Fibroblast of the aortic adventitia (primary cell): ENCODE measurements at regions not wholly inside any gene's neighbourhood (a gene's known extent, or its start where the extent isn't known, plus 50 kb on each side); places are given as distances from the start of the nearest gene placed in this dataset.
"Not testable (repeated sequence)": the region's sequence is repeated elsewhere in the genome, so short reads cannot be mapped to it uniquely, and the experiment has no call there.

Experiments
- DNase-seq: peaks from one replicate; pipeline ENCODE4 v3.0.0-alpha.2; 2010; ENCODE audit warnings: low read depth
- H3K4me3 ChIP-seq: 2 replicates; pipeline ENCODE4 v1.5.1; 2011; ENCODE audit warnings: low read depth, mild to moderate bottlenecking, control low read depth, low read length, moderate library complexity
- TF ChIP-seq, protein P1 (sequence below): IDR thresholded peaks from 2 replicates; pipeline ENCODE4 v1.5.1; 2011; ENCODE audit warnings: mild to moderate bottlenecking, low read length, control low read depth, inconsistent platforms; ENCODE audit not compliant: insufficient read depth

GRCh38 chr19:28074773-28075172 is 1138.2 kb downstream of the UQCRFS1 start:
- TF ChIP-seq, protein P1, sequence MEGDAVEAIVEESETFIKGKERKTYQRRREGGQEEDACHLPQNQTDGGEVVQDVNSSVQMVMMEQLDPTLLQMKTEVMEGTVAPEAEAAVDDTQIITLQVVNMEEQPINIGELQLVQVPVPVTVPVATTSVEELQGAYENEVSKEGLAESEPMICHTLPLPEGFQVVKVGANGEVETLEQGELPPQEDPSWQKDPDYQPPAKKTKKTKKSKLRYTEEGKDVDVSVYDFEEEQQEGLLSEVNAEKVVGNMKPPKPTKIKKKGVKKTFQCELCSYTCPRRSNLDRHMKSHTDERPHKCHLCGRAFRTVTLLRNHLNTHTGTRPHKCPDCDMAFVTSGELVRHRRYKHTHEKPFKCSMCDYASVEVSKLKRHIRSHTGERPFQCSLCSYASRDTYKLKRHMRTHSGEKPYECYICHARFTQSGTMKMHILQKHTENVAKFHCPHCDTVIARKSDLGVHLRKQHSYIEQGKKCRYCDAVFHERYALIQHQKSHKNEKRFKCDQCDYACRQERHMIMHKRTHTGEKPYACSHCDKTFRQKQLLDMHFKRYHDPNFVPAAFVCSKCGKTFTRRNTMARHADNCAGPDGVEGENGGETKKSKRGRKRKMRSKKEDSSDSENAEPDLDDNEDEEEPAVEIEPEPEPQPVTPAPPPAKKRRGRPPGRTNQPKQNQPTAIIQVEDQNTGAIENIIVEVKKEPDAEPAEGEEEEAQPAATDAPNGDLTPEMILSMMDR, result no peak
- DNase-seq, result no peak
- no peak overlapping the region for H3K4me3 ChIP-seq

- TF ChIP-seq, protein P1, result no peak
- no peak overlapping the region for H3K4me3 ChIP-seq
- DNase-seq, result no peak
These were observed 1145.1 kb downstream of the UQCRFS1 start for GRCh38 chr19:28067882-28068281.

DNA sequence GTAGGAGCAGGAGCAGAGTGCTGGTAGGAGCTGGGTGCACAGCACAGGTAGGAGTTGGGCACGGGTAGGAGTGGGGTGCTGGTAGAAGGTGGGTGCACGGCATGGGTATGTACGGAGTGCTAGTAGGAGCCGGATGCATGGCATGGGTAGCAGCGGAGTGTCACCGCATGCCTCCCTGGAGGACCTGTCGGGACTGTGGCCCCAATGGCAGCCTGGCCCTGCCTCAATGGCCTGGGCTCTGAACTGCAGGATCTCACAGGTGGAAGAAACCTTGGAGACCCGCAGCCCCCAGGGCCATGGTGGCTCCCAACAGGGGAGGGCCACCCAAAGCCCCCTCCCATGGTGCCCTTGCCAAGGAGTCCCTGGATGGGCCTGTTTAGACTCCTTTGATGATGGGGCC is 1146.0 kb downstream of the UQCRFS1 start:
- DNase-seq, result no peak
- TF ChIP-seq, protein P1, result no peak
- H3K4me3 ChIP-seq, result no peak overlapping the region

DNA sequence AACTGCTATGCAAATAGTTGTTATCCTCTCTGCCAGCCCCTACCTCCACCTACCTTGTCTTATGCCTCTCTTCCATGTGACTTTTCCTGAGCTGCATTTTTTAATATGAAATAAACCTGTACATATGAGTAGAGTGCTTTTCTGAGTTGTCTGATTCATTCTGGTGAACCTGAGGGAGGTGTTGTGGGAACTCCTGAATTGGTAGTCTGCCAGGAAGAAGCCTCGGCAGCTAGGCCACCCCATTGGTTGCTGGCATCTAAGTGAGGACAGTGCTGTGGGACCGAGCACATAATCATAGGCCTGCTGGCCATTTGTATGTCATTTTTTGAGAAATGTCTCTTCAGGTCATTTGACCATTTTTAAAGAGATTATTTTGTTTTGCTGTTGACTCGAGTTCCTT is 1146.8 kb downstream of the UQCRFS1 start:
- TF ChIP-seq, protein P1, result no peak
- H3K4me3 ChIP-seq, result no peak overlapping the region
- DNase-seq, result no peak

DNA sequence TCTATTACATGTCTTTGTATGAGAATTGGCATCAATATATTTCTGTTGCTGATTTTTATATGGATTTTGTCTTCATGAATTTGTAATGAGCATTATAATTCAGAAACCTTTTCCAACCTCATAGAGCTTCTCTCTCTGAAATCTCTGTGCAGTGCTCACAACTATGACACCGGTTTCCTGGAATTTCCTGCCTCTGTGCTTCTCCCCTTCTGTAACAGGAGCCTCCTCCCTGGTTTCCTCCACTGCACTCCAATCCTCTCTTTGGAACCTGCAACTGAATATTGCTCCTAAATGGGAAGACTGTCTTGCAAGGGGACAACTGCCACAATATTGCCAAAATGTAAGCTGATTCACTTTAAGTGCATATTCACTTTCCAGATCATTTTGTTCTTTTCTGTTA is 1147.9 kb downstream of the UQCRFS1 start:
- H3K4me3 ChIP-seq, result no peak overlapping the region
- DNase-seq, result no peak
- TF ChIP-seq, protein P1, result no peak

DNA sequence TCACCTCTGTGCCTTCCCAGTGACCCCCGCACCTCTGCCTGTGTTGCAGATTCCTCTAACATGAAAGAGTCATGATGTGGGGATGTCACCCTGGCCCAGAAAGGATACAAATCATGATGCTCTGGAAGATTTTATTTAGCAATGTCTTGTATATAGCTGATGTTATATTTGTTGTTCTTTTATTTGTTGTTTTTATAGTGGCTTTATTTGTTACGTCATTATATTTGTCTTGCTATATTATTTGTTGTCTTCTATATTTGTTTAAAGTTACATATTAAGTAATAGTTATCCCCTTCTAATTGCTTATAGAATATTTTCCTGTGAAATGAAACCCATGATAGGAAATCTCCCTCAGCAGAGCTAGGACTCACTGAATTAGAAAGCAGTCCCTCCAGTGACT is 1149.2 kb downstream of the UQCRFS1 start:
- TF ChIP-seq, protein P1, result no peak
- H3K4me3 ChIP-seq, result no peak overlapping the region

DNA sequence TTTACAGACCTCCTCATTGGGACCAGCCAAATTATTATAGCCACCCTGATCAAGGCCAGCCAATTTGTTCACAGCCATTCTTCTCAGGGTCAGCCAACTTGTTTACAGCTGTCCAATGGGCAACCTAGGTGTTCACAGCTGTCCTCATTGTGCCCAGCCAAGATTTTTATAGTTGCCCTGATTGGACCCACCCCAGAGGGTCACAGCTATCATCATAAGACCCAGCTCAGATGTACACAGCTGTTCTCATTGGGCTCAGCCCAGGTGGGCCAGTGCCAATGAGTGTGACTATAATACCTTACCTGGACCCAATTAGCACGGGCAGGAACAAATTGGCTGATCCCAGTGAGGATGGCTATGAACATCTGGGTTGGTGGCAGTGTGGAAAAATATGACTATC is 1151.8 kb downstream of the UQCRFS1 start:
- DNase-seq, result no peak
- no peak overlapping the region for H3K4me3 ChIP-seq
- TF ChIP-seq, protein P1, result no peak

More for the DNA sequence above, 1149.2 kb downstream of the UQCRFS1 start:
- no peak for DNase-seq

- H3K4me3 ChIP-seq, DNase-seq: not testable (repeated sequence)
These were observed 1155.9 kb downstream of the UQCRFS1 start for GRCh38 chr19:28057026-28057425.
